Loucy (cell line): ENCODE measurements at regions not wholly inside any gene's neighbourhood (a gene's known extent, or its start where the extent isn't known, plus 50 kb on each side); places are given as distances from the start of the nearest gene placed in this dataset.

Source experiments
- H2AFZ ChIP-seq: fragments of 200-600 bp; sonication (generic); 2 replicates; pipeline ENCODE4 v1.6.0; 2016; ENCODE audit warnings: antibody characterized with exemption, mild to moderate bottlenecking, low read length, moderate library complexity
- H3F3A ChIP-seq: fragments of 200-600 bp; 2 replicates; pipeline ENCODE4 v1.6.0; 2016; ENCODE audit warnings: antibody characterized with exemption, low read depth, mild to moderate bottlenecking
- H3K27me3 ChIP-seq: fragments of 200-600 bp; sonication (generic); 2 replicates; pipeline ENCODE4 v1.6.1; 2014; ENCODE audit warnings: low read length, mild to moderate bottlenecking; ENCODE audit not compliant: insufficient read depth, poor library complexity, severe bottlenecking
- H3K36me3 ChIP-seq: fragments of 200-600 bp; sonication (generic); 2 replicates; pipeline ENCODE4 v1.6.1; 2016; ENCODE audit warnings: low read length; ENCODE audit not compliant: insufficient read depth
- H3K4me1 ChIP-seq: fragments of 200-600 bp; sonication (generic); 2 replicates; pipeline ENCODE4 v1.5.1; 2014; ENCODE audit warnings: low read length, mild to moderate bottlenecking; ENCODE audit not compliant: insufficient read depth, poor library complexity, severe bottlenecking
- H3K4me2 ChIP-seq: fragments of 200-600 bp; sonication (generic); 2 replicates; pipeline ENCODE4 v1.6.0; 2014; ENCODE audit warnings: antibody characterized with exemption, low read length, low read depth, mild to moderate bottlenecking; ENCODE audit not compliant: poor library complexity, severe bottlenecking
- H3K4me3 ChIP-seq: fragments of 200-600 bp; sonication (generic); 2 replicates; pipeline ENCODE4 v1.5.1; 2014; ENCODE audit warnings: low read length, mild to moderate bottlenecking, mixed read lengths; ENCODE audit not compliant: poor library complexity, severe bottlenecking
- H3K79me2 ChIP-seq: fragments of 200-600 bp; sonication (generic); 2 replicates; pipeline ENCODE4 v1.6.1; 2014; ENCODE audit warnings: low read length; ENCODE audit not compliant: insufficient read depth
- H3K9ac ChIP-seq: fragments of 200-600 bp; sonication (generic); 2 replicates; pipeline ENCODE4 v1.6.0; 2014; ENCODE audit warnings: mild to moderate bottlenecking, low read depth, low read length, moderate library complexity; ENCODE audit not compliant: poor library complexity, severe bottlenecking
- H3K9me2 ChIP-seq: fragments of 200-600 bp; sonication (generic); replicated peaks from 2 replicates; pipeline ENCODE4 v1.6.1; 2016; ENCODE audit warnings: low read depth, low read length, mixed read lengths
- H3K9me3 ChIP-seq: fragments of 200-600 bp; sonication (generic); 2 replicates; pipeline ENCODE4 v1.6.1; 2014; ENCODE audit warnings: mild to moderate bottlenecking, antibody characterized with exemption, low read length, low read depth; ENCODE audit not compliant: insufficient read depth
- H4K20me1 ChIP-seq: fragments of 200-600 bp; sonication (generic); 2 replicates; pipeline ENCODE4 v1.6.0; 2014; ENCODE audit warnings: antibody characterized with exemption, low read length, mild to moderate bottlenecking; ENCODE audit not compliant: insufficient read depth, poor library complexity, severe bottlenecking
- CTCF ChIP-seq: fragments of 200-600 bp; sonication (generic); conservative IDR thresholded peaks from 2 replicates; pipeline ENCODE4 v1.5.1; 2014; ENCODE audit warnings: mild to moderate bottlenecking, antibody characterized with exemption, low read length
- EZH2phosphoT487 ChIP-seq: fragments of 200-600 bp; IDR thresholded peaks from 2 replicates; pipeline ENCODE4 v1.6.1; 2018; ENCODE audit warnings: antibody characterized with exemption, mild to moderate bottlenecking, moderate library complexity, borderline replicate concordance

GRCh38 chr5:17046320-17046719, 110.2 kb upstream of the MYO10 start:
- H3K36me3 ChIP-seq: no peaks in the 10 kb centered on the region
- H3F3A ChIP-seq: no peaks in the 10 kb centered on the region
- H3K4me1 ChIP-seq: no peaks in the 10 kb centered on the region
- no peaks in the 10 kb centered on the region for H4K20me1 ChIP-seq
- H3K27me3 ChIP-seq: no peaks in the 10 kb centered on the region
- no peak overlapping the region for H3K4me2 ChIP-seq
- no peak overlapping the region for H2AFZ ChIP-seq
- H3K4me3 ChIP-seq: no peak overlapping the region
- H3K79me2 ChIP-seq: no peaks in the 10 kb centered on the region
- H3K9ac ChIP-seq: no peak overlapping the region
- H3K9me2 ChIP-seq: no peaks in the 10 kb centered on the region
- no peaks in the 10 kb centered on the region for H3K9me3 ChIP-seq
- TF ChIP-seq EZH2phosphoT487: no peak
- no peak for TF ChIP-seq CTCF

GRCh38 chr5:17050236-17050635, 114.1 kb upstream of the MYO10 start:
- Histone ChIP-seq H3K4me1 (no peaks in the 10 kb centered on the region), H3F3A (no peaks in the 10 kb centered on the region), H3K36me3 (no peaks in the 10 kb centered on the region), H3K79me2 (no peaks in the 10 kb centered on the region), H2AFZ (no peak overlapping the region), H3K4me3 (no peak overlapping the region), H4K20me1 (no peaks in the 10 kb centered on the region), H3K9ac (no peak overlapping the region), H3K27me3 (no peaks in the 10 kb centered on the region), H3K9me3 (no peaks in the 10 kb centered on the region), H3K4me2 (no peak overlapping the region), H3K9me2 (no peaks in the 10 kb centered on the region)
- TF ChIP-seq EZH2phosphoT487: no peak
- TF ChIP-seq CTCF: no peak

- Histone ChIP-seq H3K9me2 (no peaks in the 10 kb centered on the region), H4K20me1 (no peaks in the 10 kb centered on the region), H3K4me1 (no peaks in the 10 kb centered on the region), H3K36me3 (no peaks in the 10 kb centered on the region), H3K4me3 (no peak overlapping the region), H3F3A (no peaks in the 10 kb centered on the region), H2AFZ (no peak overlapping the region), H3K79me2 (no peaks in the 10 kb centered on the region), H3K27me3 (no peaks in the 10 kb centered on the region), H3K4me2 (no peak overlapping the region), H3K9me3 (no peaks in the 10 kb centered on the region; the same call in 1 of the 2 replicates), H3K9ac (no peak overlapping the region)
- TF ChIP-seq EZH2phosphoT487: no peak
- TF ChIP-seq CTCF: no peak
Observed at GRCh38 chr5:17054911-17055310, 118.8 kb upstream of the MYO10 start.
